ENCODE measurements at regions not wholly inside any gene's neighbourhood (a gene's known extent, or its start where the extent isn't known, plus 50 kb on each side); places are given as distances from the start of the nearest gene placed in this dataset.

- no peak overlapping the region for H2BK120ac ChIP-seq (ENCODE audit: low read depth, low read length)
- no peak overlapping the region for H3K4me3 ChIP-seq (ENCODE audit: insufficient read depth in 1 of 2, low read depth in 1 of 2, low read length in 2 of 2)
- H3K4me2 ChIP-seq (ENCODE audit: low read length, poor library complexity, severe bottlenecking) = no peak overlapping the region
- no peaks in the 10 kb centered on the region for H3K4me1 ChIP-seq (ENCODE audit: control insufficient read depth, insufficient read depth, low read depth, low read length)
- WGBS = 44% methylated on average over 3 of the region's 7 CpGs
- peak; percentile 64 for DNase-seq
- H3K14ac ChIP-seq (ENCODE audit: low read length in 2 of 2) = no peak overlapping the region
- peak overlapping the region in 1 of 2 experiments; percentile 28 for H3K18ac ChIP-seq (ENCODE audit: low read depth in 1 of 2, low read length in 2 of 2)
- H3K27me3 ChIP-seq (ENCODE audit: control insufficient read depth in 1 of 2, insufficient read depth in 1 of 2, low read length in 2 of 2) = peaks cover 0 to 15% of the 10 kb centered on the region in 2 experiments
- no peak overlapping the region for H3K4ac ChIP-seq (ENCODE audit: low read depth in 1 of 2, low read length in 2 of 2)
- H2BK5ac ChIP-seq (ENCODE audit: low read depth, low read length, poor library complexity, severe bottlenecking) = no peak overlapping the region
- no peaks in the 10 kb centered on the region for H3K9me3 ChIP-seq (ENCODE audit: control insufficient read depth, low read length)
- H3K36me3 ChIP-seq (ENCODE audit: control insufficient read depth in 1 of 2, insufficient read depth in 2 of 2, low read depth in 1 of 2, low read length in 2 of 2) = no peaks in the 10 kb centered on the region
- no peak overlapping the region for H2BK15ac ChIP-seq (ENCODE audit: low read depth, poor library complexity, severe bottlenecking)
- H4K91ac ChIP-seq (ENCODE audit: low read length) = no peak overlapping the region
- no peaks in the 10 kb centered on the region for H3K79me1 ChIP-seq (replicated peaks; ENCODE audit: low read length, poor library complexity, severe bottlenecking)
- no peak overlapping the region for H3K27ac ChIP-seq (ENCODE audit: low read length, poor library complexity, severe bottlenecking)
- no peak overlapping the region for H2BK12ac ChIP-seq (ENCODE audit: low read length in 2 of 2)
- no peak overlapping the region for H2AK5ac ChIP-seq (ENCODE audit: low read length, severe bottlenecking)
- H4K8ac ChIP-seq (ENCODE audit: low read length) = peak overlapping the region; percentile 31
- no peak overlapping the region for H2AFZ ChIP-seq (ENCODE audit: low read depth, low read length)
- no peak overlapping the region for H3K23ac ChIP-seq (ENCODE audit: low read length in 2 of 2)
- H3K9ac ChIP-seq (ENCODE audit: low read length) = no peak overlapping the region
Observed at GRCh38 chr9:15077946-15078729, 167.9 kb upstream of the FREM1 start.

- no peak overlapping the region for H2BK120ac ChIP-seq (ENCODE audit: low read depth, low read length)
- H4K8ac ChIP-seq (ENCODE audit: low read length) = no peak overlapping the region
- H2AFZ ChIP-seq (ENCODE audit: low read depth, low read length) = no peak overlapping the region
- no peak overlapping the region for H3K18ac ChIP-seq (ENCODE audit: low read depth in 1 of 2, low read length in 2 of 2)
- no peaks in the 10 kb centered on the region for H3K27me3 ChIP-seq (ENCODE audit: control insufficient read depth in 1 of 2, insufficient read depth in 1 of 2, low read length in 2 of 2)
- H3K4me3 ChIP-seq (ENCODE audit: insufficient read depth in 1 of 2, low read depth in 1 of 2, low read length in 2 of 2) = no peak overlapping the region
- H2BK15ac ChIP-seq (ENCODE audit: low read depth, poor library complexity, severe bottlenecking) = no peak overlapping the region
- H2AK5ac ChIP-seq (ENCODE audit: low read length, severe bottlenecking) = no peak overlapping the region
- no peak overlapping the region for H2BK12ac ChIP-seq (ENCODE audit: low read length in 2 of 2)
- H3K23ac ChIP-seq (ENCODE audit: low read length in 2 of 2) = no peak overlapping the region
- H3K14ac ChIP-seq (ENCODE audit: low read length in 2 of 2) = no peak overlapping the region
- H2BK5ac ChIP-seq (ENCODE audit: low read depth, low read length, poor library complexity, severe bottlenecking) = no peak overlapping the region
- H3K4ac ChIP-seq (ENCODE audit: low read depth in 1 of 2, low read length in 2 of 2) = no peak overlapping the region
- no peaks in the 10 kb centered on the region for H3K9me3 ChIP-seq (ENCODE audit: control insufficient read depth, low read length)
- no peak for DNase-seq
- no peak overlapping the region for H4K91ac ChIP-seq (ENCODE audit: low read length)
- H3K27ac ChIP-seq (ENCODE audit: low read length, poor library complexity, severe bottlenecking) = no peak overlapping the region
- H3K9ac ChIP-seq (ENCODE audit: low read length) = no peak overlapping the region
- no peaks in the 10 kb centered on the region for H3K4me1 ChIP-seq (ENCODE audit: control insufficient read depth, insufficient read depth, low read depth, low read length)
- no peaks in the 10 kb centered on the region for H3K36me3 ChIP-seq (ENCODE audit: control insufficient read depth in 1 of 2, insufficient read depth in 2 of 2, low read depth in 1 of 2, low read length in 2 of 2)
- WGBS = 77% methylated on average over 2 of the region's 2 CpGs
- no peak overlapping the region for H3K4me2 ChIP-seq (ENCODE audit: low read length, poor library complexity, severe bottlenecking)
- no peaks in the 10 kb centered on the region for H3K79me1 ChIP-seq (replicated peaks; ENCODE audit: low read length, poor library complexity, severe bottlenecking)
Observed at GRCh38 chr9:15073620-15074019, 163.4 kb upstream of the FREM1 start.

- H2AK5ac ChIP-seq (ENCODE audit: low read length, severe bottlenecking) = no peak overlapping the region
- no peak overlapping the region for H2BK5ac ChIP-seq (ENCODE audit: low read depth, low read length, poor library complexity, severe bottlenecking)
- no peaks in the 10 kb centered on the region for H3K36me3 ChIP-seq (ENCODE audit: control insufficient read depth in 1 of 2, insufficient read depth in 2 of 2, low read depth in 1 of 2, low read length in 2 of 2)
- no peak overlapping the region for H2BK120ac ChIP-seq (ENCODE audit: low read depth, low read length)
- no peak overlapping the region for H2BK15ac ChIP-seq (ENCODE audit: low read depth, poor library complexity, severe bottlenecking)
- H3K79me1 ChIP-seq (replicated peaks; ENCODE audit: low read length, poor library complexity, severe bottlenecking) = no peaks in the 10 kb centered on the region
- H3K18ac ChIP-seq (ENCODE audit: low read depth in 1 of 2, low read length in 2 of 2) = no peak overlapping the region
- H2AFZ ChIP-seq (ENCODE audit: low read depth, low read length) = no peak overlapping the region
- no peaks in the 10 kb centered on the region for H3K4me1 ChIP-seq (ENCODE audit: control insufficient read depth, insufficient read depth, low read depth, low read length)
- H3K4ac ChIP-seq (ENCODE audit: low read depth in 1 of 2, low read length in 2 of 2) = no peak overlapping the region
- no peak overlapping the region for H3K4me2 ChIP-seq (ENCODE audit: low read length, poor library complexity, severe bottlenecking)
- no peak overlapping the region for H4K91ac ChIP-seq (ENCODE audit: low read length)
- no peak overlapping the region for H3K9ac ChIP-seq (ENCODE audit: low read length)
- H3K4me3 ChIP-seq (ENCODE audit: insufficient read depth in 1 of 2, low read depth in 1 of 2, low read length in 2 of 2) = no peak overlapping the region
- no peak overlapping the region for H3K14ac ChIP-seq (ENCODE audit: low read length in 2 of 2)
- peaks cover 5% of the 10 kb centered on the region for H3K9me3 ChIP-seq (ENCODE audit: control insufficient read depth, low read length)
- H3K23ac ChIP-seq (ENCODE audit: low read length in 2 of 2) = no peak overlapping the region
- no peak overlapping the region for H3K27ac ChIP-seq (ENCODE audit: low read length, poor library complexity, severe bottlenecking)
- no peak overlapping the region for H2BK12ac ChIP-seq (ENCODE audit: low read length in 2 of 2)
- WGBS = 43% methylated on average over 1 of the region's 2 CpGs
- no peak overlapping the region for H4K8ac ChIP-seq (ENCODE audit: low read length)
- DNase-seq = no peak
- no peaks in the 10 kb centered on the region for H3K27me3 ChIP-seq (ENCODE audit: control insufficient read depth in 1 of 2, insufficient read depth in 1 of 2, low read length in 2 of 2)
Observed at GRCh38 chr9:15070716-15071115, 160.5 kb upstream of the FREM1 start.

- Histone ChIP-seq H2BK15ac (ENCODE audit: low read depth, poor library complexity, severe bottlenecking) (no peak overlapping the region), H3K27ac (ENCODE audit: low read length, poor library complexity, severe bottlenecking) (no peak overlapping the region)
- 87% methylated on average over 3 of the region's 4 CpGs for WGBS
Observed at GRCh38 chr9:15069106-15069505, 158.9 kb upstream of the FREM1 start.

More at GRCh38 chr9:15069106-15069505, 158.9 kb upstream of the FREM1 start:
- Histone ChIP-seq H4K91ac (ENCODE audit: low read length) (no peak overlapping the region), H3K23ac (ENCODE audit: low read length in 2 of 2) (no peak overlapping the region), H2BK5ac (ENCODE audit: low read depth, low read length, poor library complexity, severe bottlenecking) (no peak overlapping the region), H3K9ac (ENCODE audit: low read length) (no peak overlapping the region), H3K4me1 (ENCODE audit: control insufficient read depth, insufficient read depth, low read depth, low read length) (no peaks in the 10 kb centered on the region), H3K4ac (ENCODE audit: low read depth in 1 of 2, low read length in 2 of 2) (no peak overlapping the region), H3K27me3 (ENCODE audit: control insufficient read depth in 1 of 2, insufficient read depth in 1 of 2, low read length in 2 of 2) (no peaks in the 10 kb centered on the region), H3K4me3 (ENCODE audit: insufficient read depth in 1 of 2, low read depth in 1 of 2, low read length in 2 of 2) (no peak overlapping the region), H3K9me3 (ENCODE audit: control insufficient read depth, low read length) (peaks cover 5% of the 10 kb centered on the region), H2BK12ac (ENCODE audit: low read length in 2 of 2) (no peak overlapping the region), H2AK5ac (ENCODE audit: low read length, severe bottlenecking) (no peak overlapping the region), H2BK120ac (ENCODE audit: low read depth, low read length) (no peak overlapping the region), H3K36me3 (ENCODE audit: control insufficient read depth in 1 of 2, insufficient read depth in 2 of 2, low read depth in 1 of 2, low read length in 2 of 2) (no peaks in the 10 kb centered on the region), H3K4me2 (ENCODE audit: low read length, poor library complexity, severe bottlenecking) (no peak overlapping the region), H2AFZ (ENCODE audit: low read depth, low read length) (no peak overlapping the region), H4K8ac (ENCODE audit: low read length) (no peak overlapping the region), H3K79me1 (replicated peaks; ENCODE audit: low read length, poor library complexity, severe bottlenecking) (no peaks in the 10 kb centered on the region), H3K18ac (ENCODE audit: low read depth in 1 of 2, low read length in 2 of 2) (no peak overlapping the region), H3K14ac (ENCODE audit: low read length in 2 of 2) (no peak overlapping the region)
- no peak for DNase-seq

Data from mesenchymal stem cell (in vitro differentiated cells and primary cell).